WTC11 (cell line): ENCODE measurements at regions not wholly inside any gene's neighbourhood (a gene's known extent, or its start where the extent isn't known, plus 50 kb on each side); places are given as distances from the start of the nearest gene placed in this dataset.

ENCODE experiments used
- ATAC-seq: fragments of 200-7000 bp; cut with Tn5 transposase; 2 replicates; pipeline ENCODE4 v1.10.0; 2021; ENCODE audit warnings: mild to moderate bottlenecking, moderate library complexity
- CTCF ChIA-PET: fragments of 300-600 bp; sonication (Branson Sonifier 250); formaldehyde crosslinking; loops from one replicate; lab custom pipeline; 2021; ENCODE audit warnings: antibody characterized with exemption; lab: Charles Lee
- POLR2A ChIA-PET: fragments of 350-600 bp; sonication (Branson Sonifier 250); formaldehyde crosslinking; loops from one replicate; lab custom pipeline; 2021; ENCODE audit warnings: antibody characterized with exemption; lab: Charles Lee
- DNase-seq: peaks from one replicate; pipeline ENCODE4 v3.0.0; 2021; ENCODE audit warnings: low spot score
- H3K27ac Mint-ChIP-seq: 2 replicates; pipeline ENCODE4 v1.8.0; 2021; ENCODE audit warnings: mixed read lengths
- H3K27me3 Mint-ChIP-seq: 2 replicates; pipeline ENCODE4 v1.8.0; 2021; ENCODE audit warnings: low read depth, mild to moderate bottlenecking, moderate library complexity, mixed read lengths
- H3K36me3 Mint-ChIP-seq: 2 replicates; pipeline ENCODE4 v1.8.0; 2021; ENCODE audit warnings: mixed read lengths
- H3K4me1 Mint-ChIP-seq: 2 replicates; pipeline ENCODE4 v1.8.0; 2022; ENCODE audit warnings: mixed read lengths
- H3K4me3 Mint-ChIP-seq: 2 replicates; pipeline ENCODE4 v1.8.0; 2021; ENCODE audit warnings: mild to moderate bottlenecking, moderate library complexity, mixed read lengths
- H3K9me3 Mint-ChIP-seq: 2 replicates; pipeline ENCODE4 v1.8.0; 2021; ENCODE audit warnings: mixed read lengths
- ATF1 ChIP-seq: sonication (generic); formaldehyde crosslinking; IDR thresholded peaks from 2 replicates; pipeline ENCODE4 v1.8.1; 2023; ENCODE audit warnings: mild to moderate bottlenecking, moderate library complexity, missing genetic modification reagents
- CREB1 ChIP-seq: sonication (generic); formaldehyde crosslinking; IDR thresholded peaks from 2 replicates; pipeline ENCODE4 v1.8.0; 2023; ENCODE audit warnings: mild to moderate bottlenecking, missing genetic modification reagents
- EMX1 ChIP-seq: fragments of 250-450 bp; sonication (Bioruptor Pico); IDR thresholded peaks from 2 replicates; pipeline ENCODE4 v1.8.0; 2021; ENCODE audit warnings: mild to moderate bottlenecking
- FOXP1 ChIP-seq: sonication (generic); formaldehyde crosslinking; IDR thresholded peaks from 2 replicates; pipeline ENCODE4 v1.8.0; 2022; ENCODE audit warnings: missing genetic modification reagents, mild to moderate bottlenecking, moderate library complexity, borderline replicate concordance
- GABPB1 ChIP-seq: sonication (generic); formaldehyde crosslinking; IDR thresholded peaks from 2 replicates; pipeline ENCODE4 v1.8.1; 2023; ENCODE audit warnings: mild to moderate bottlenecking, missing genetic modification reagents
- GRHL2 ChIP-seq: fragments of 250-450 bp; sonication (Bioruptor Pico); IDR thresholded peaks from 2 replicates; pipeline ENCODE4 v1.8.0; 2022; ENCODE audit warnings: mild to moderate bottlenecking, moderate library complexity; ENCODE audit not compliant: insufficient replicate concordance, severe bottlenecking
- JUN ChIP-seq: sonication (generic); formaldehyde crosslinking; IDR thresholded peaks from 2 replicates; pipeline ENCODE4 v1.8.0; 2023; ENCODE audit warnings: mild to moderate bottlenecking, missing genetic modification reagents
- KAT7 ChIP-seq: sonication (generic); formaldehyde crosslinking; IDR thresholded peaks from 2 replicates; pipeline ENCODE4 v1.8.1; 2023; ENCODE audit warnings: missing genetic modification reagents, mild to moderate bottlenecking, borderline replicate concordance
- MXD4 ChIP-seq: fragments of 250-450 bp; sonication (Bioruptor Pico); IDR thresholded peaks from 2 replicates; pipeline ENCODE4 v1.8.0; 2021; ENCODE audit warnings: mild to moderate bottlenecking, moderate library complexity, borderline replicate concordance
- MYBL2 ChIP-seq: sonication (generic); formaldehyde crosslinking; IDR thresholded peaks from 2 replicates; pipeline ENCODE4 v1.8.1; 2023; ENCODE audit warnings: mild to moderate bottlenecking, moderate library complexity, missing genetic modification reagents
- NFATC4 ChIP-seq: fragments of 250-450 bp; sonication (Bioruptor Pico); IDR thresholded peaks from 2 replicates; pipeline ENCODE4 v1.9.0; 2021; ENCODE audit warnings: mild to moderate bottlenecking
- NFE2L1 ChIP-seq: sonication (generic); formaldehyde crosslinking; IDR thresholded peaks from 2 replicates; pipeline ENCODE4 v1.8.1; 2023; ENCODE audit warnings: missing genetic modification reagents
- NFYB ChIP-seq: sonication (generic); formaldehyde crosslinking; conservative IDR thresholded peaks from 2 replicates; pipeline ENCODE4 v1.8.0; 2022; ENCODE audit warnings: low read depth, missing genetic modification reagents
- RELA ChIP-seq: sonication (generic); formaldehyde crosslinking; IDR thresholded peaks from 2 replicates; pipeline ENCODE4 v1.8.1; 2022; ENCODE audit warnings: missing genetic modification reagents, mild to moderate bottlenecking, borderline replicate concordance
- SMAD4 ChIP-seq: sonication (generic); formaldehyde crosslinking; IDR thresholded peaks from 2 replicates; pipeline ENCODE4 v1.8.0; 2022; ENCODE audit warnings: mild to moderate bottlenecking, missing genetic modification reagents
- SP1 ChIP-seq: sonication (generic); formaldehyde crosslinking; conservative IDR thresholded peaks from 2 replicates; pipeline ENCODE4 v1.8.1; 2022; ENCODE audit warnings: missing genetic modification reagents
- ZNF219 ChIP-seq: sonication (generic); formaldehyde crosslinking; IDR thresholded peaks from 2 replicates; pipeline ENCODE4 v1.8.0; 2023; ENCODE audit warnings: missing genetic modification reagents, mild to moderate bottlenecking, borderline replicate concordance
- ZNF671 ChIP-seq: fragments of 250-450 bp; sonication (Bioruptor Pico); IDR thresholded peaks from 2 replicates; pipeline ENCODE4 v1.8.0; 2021; ENCODE audit warnings: mild to moderate bottlenecking
- TF ChIP-seq, protein P1 (sequence below): fragments of 200-600 bp; IDR thresholded peaks from 2 replicates; pipeline ENCODE4 v1.8.0; 2022; ENCODE audit warnings: antibody characterized with exemption
- TF ChIP-seq, protein P2 (sequence below): fragments of 250-450 bp; sonication (Bioruptor Pico); conservative IDR thresholded peaks from 2 replicates; pipeline ENCODE4 v1.9.0; 2021; ENCODE audit warnings: mild to moderate bottlenecking
- TF ChIP-seq, protein P3 (sequence below): sonication (generic); formaldehyde crosslinking; IDR thresholded peaks from 2 replicates; pipeline ENCODE4 v1.8.1; 2023; ENCODE audit warnings: mild to moderate bottlenecking, missing genetic modification reagents
- TF ChIP-seq, protein P4 (sequence below): sonication (generic); formaldehyde crosslinking; IDR thresholded peaks from 2 replicates; pipeline ENCODE4 v1.8.0; 2022; ENCODE audit warnings: mild to moderate bottlenecking, missing genetic modification reagents
- TF ChIP-seq, protein P5 (sequence below): sonication (generic); formaldehyde crosslinking; IDR thresholded peaks from 2 replicates; pipeline ENCODE4 v1.8.1; 2023; ENCODE audit warnings: mild to moderate bottlenecking, missing genetic modification reagents, moderate library complexity
- TF ChIP-seq, protein P6 (sequence below): fragments of 250-450 bp; sonication (Bioruptor Pico); IDR thresholded peaks from 2 replicates; pipeline ENCODE4 v1.9.0; 2021; ENCODE audit warnings: mild to moderate bottlenecking

DNA sequence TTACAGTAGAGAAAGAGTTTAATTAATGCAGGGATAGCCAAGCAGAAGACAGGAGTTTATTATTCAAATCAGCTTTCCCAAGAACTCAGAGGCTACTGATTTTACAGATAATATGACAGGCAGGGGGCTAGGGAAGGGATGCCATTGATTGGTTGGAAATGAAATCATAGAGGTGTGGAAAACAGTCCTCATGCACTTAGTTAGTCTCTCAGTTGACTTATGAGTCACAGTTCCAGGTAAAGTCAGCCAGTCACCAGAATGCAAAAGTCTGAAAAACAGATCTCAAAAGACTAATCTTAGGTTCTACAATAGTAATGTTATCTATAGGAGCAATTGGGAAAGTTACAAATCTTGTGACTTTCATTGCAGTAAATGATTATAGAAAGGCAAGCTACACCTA, 676.4 kb upstream of the CHAC2 start (continued):
- TF ChIP-seq, protein P1, sequence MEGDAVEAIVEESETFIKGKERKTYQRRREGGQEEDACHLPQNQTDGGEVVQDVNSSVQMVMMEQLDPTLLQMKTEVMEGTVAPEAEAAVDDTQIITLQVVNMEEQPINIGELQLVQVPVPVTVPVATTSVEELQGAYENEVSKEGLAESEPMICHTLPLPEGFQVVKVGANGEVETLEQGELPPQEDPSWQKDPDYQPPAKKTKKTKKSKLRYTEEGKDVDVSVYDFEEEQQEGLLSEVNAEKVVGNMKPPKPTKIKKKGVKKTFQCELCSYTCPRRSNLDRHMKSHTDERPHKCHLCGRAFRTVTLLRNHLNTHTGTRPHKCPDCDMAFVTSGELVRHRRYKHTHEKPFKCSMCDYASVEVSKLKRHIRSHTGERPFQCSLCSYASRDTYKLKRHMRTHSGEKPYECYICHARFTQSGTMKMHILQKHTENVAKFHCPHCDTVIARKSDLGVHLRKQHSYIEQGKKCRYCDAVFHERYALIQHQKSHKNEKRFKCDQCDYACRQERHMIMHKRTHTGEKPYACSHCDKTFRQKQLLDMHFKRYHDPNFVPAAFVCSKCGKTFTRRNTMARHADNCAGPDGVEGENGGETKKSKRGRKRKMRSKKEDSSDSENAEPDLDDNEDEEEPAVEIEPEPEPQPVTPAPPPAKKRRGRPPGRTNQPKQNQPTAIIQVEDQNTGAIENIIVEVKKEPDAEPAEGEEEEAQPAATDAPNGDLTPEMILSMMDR, result no peak
- no peak for TF ChIP-seq CREB1
- TF ChIP-seq ZNF671 (CRISPR knock-in tag), result no peak

DNA sequence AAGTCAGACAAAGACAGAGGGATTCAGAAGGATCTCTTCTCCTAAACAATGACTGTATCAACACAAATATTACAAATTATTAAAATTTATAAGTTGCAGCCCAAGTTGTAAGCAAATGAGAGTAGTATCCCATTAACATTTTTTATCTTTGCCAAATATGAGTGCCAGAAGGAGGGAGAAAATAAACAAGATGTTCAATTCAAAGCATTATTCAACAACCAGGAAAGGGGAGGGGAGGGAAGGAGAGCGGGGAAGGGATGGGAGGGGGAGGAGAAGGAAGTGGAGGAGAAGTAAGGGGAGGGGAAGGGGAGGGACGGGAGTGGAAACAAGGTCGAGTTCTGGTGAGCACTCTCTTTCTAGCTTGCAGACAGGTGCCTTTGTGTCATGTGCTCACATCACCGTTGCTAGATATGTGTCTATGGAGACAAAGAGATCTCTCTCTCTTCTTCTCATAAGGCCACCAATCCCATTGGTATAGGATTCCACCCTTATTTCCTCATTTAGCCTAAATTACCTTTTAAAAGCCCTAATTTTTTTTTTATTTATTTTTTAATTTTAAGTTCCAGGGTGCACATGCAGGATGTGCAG, 679.6 kb upstream of the CHAC2 start:
- no peak for TF ChIP-seq FOXP1
- no peak for TF ChIP-seq NFATC4 (CRISPR knock-in tag)
- TF ChIP-seq, protein P2, sequence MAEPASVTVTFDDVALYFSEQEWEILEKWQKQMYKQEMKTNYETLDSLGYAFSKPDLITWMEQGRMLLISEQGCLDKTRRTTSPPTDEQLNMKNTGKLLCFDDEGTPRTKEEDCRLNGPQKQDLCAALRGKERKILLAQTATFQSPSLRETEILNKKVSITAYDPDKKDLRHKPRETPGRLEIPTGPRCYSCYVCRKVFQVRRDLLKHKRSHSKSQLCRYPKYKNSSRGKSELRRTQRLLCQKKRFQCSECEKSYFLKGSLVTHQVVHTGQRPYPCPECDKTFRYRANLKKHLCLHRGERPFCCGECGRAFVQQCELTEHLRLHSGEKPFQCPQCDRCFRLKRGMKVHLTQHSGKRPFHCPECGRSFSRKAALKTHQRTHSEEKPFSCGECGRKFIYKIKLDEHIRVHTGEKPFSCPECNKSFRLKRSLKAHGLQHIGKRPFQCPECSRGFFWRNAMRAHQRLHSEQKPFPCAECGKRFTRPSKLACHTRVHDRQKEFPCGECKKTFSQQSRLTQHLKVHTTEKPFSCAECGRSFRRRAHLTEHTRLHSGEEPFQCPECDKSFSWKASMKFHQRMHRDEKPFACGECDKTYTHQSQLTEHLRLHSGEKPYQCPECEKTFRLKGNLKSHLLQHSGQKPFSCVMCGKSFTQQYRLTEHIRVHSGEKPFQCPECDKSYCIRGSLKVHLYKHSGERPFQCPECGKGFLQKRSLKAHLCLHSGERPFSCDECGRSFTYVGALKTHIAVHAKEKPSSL, result no peak
- no peak for TF ChIP-seq EMX1 (CRISPR knock-in tag)
- TF ChIP-seq MXD4, result no peak
- TF ChIP-seq SMAD4, result no peak
- no peak for TF ChIP-seq ZNF219
- TF ChIP-seq, protein P3, sequence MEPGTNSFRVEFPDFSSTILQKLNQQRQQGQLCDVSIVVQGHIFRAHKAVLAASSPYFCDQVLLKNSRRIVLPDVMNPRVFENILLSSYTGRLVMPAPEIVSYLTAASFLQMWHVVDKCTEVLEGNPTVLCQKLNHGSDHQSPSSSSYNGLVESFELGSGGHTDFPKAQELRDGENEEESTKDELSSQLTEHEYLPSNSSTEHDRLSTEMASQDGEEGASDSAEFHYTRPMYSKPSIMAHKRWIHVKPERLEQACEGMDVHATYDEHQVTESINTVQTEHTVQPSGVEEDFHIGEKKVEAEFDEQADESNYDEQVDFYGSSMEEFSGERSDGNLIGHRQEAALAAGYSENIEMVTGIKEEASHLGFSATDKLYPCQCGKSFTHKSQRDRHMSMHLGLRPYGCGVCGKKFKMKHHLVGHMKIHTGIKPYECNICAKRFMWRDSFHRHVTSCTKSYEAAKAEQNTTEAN (CRISPR knock-in tag), result no peak
- TF ChIP-seq ATF1 (CRISPR knock-in tag), result no peak
- TF ChIP-seq GABPB1 (CRISPR knock-in tag), result no peak
- TF ChIP-seq GRHL2 (CRISPR knock-in tag), result no peak
- no peak for TF ChIP-seq KAT7 (CRISPR knock-in tag)
- H3K27ac Mint-ChIP-seq, result no peak overlapping the region
- ATAC-seq, result no peak
- no peak for DNase-seq
- ChIA-PET CTCF (no interaction called here), POLR2A (interaction anchor here (0.6 kb wide), 1 partner anchor 360 kb away, joined by 3 read pairs; no protein-coding TSS in a partner anchor)
- no peak overlapping the region for H3K4me3 Mint-ChIP-seq
- peaks cover 13% of the 10 kb centered on the region for H3K4me1 Mint-ChIP-seq
- peaks cover 24% of the 10 kb centered on the region for H3K9me3 Mint-ChIP-seq
- H3K27me3 Mint-ChIP-seq, result no peaks in the 10 kb centered on the region
- peaks cover 7% of the 10 kb centered on the region; the same call in 1 of the 2 replicates for H3K36me3 Mint-ChIP-seq

DNA sequence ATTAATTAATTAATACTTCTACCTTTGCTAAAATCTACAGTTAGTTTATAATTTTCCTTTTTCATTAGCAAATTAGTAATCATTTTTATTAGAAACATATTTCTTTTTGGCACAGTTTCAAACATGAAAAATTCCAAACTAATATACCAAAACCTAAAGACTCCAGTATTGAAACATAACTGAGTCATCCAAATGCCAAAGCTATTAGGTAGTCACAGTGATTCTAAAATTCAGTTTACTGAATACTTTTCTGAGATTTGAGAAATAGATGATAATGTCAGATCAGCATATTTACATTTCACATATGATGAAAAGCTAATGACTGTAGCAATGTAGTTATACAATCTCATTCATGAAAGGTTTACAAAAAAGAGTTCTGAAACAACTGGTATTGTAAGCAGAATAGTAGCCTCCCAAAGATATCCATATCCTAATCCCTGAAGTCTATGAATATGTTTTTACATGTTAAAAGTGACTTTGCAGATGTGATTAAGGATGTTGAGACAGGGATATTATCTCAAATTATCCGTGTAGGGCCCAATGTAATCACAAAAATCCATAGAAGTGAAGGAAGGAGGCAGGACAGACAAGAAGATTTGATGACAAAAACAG, 680.2 kb upstream of the CHAC2 start:
- Mint-ChIP-seq H3K4me3 (no peak overlapping the region), H3K27me3 (no peaks in the 10 kb centered on the region), H3K4me1 (peaks cover 10% of the 10 kb centered on the region), H3K27ac (no peak overlapping the region), H3K36me3 (peaks cover 7% of the 10 kb centered on the region; the same call in 1 of the 2 replicates), H3K9me3 (peaks cover 24% of the 10 kb centered on the region)
- ChIA-PET CTCF (no interaction called here), POLR2A (interaction anchor here (0.6 kb wide), 1 partner anchor 361 kb away, joined by 3 read pairs; no protein-coding TSS in a partner anchor)
- no peak for ATAC-seq
- no peak for DNase-seq
- TF ChIP-seq, protein P4, sequence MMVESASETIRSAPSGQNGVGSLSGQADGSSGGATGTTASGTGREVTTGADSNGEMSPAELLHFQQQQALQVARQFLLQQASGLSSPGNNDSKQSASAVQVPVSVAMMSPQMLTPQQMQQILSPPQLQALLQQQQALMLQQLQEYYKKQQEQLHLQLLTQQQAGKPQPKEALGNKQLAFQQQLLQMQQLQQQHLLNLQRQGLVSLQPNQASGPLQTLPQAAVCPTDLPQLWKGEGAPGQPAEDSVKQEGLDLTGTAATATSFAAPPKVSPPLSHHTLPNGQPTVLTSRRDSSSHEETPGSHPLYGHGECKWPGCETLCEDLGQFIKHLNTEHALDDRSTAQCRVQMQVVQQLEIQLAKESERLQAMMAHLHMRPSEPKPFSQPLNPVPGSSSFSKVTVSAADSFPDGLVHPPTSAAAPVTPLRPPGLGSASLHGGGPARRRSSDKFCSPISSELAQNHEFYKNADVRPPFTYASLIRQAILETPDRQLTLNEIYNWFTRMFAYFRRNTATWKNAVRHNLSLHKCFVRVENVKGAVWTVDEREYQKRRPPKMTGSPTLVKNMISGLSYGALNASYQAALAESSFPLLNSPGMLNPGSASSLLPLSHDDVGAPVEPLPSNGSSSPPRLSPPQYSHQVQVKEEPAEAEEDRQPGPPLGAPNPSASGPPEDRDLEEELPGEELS, result no peak
- no peak for TF ChIP-seq JUN (CRISPR knock-in tag)
- TF ChIP-seq, protein P5, sequence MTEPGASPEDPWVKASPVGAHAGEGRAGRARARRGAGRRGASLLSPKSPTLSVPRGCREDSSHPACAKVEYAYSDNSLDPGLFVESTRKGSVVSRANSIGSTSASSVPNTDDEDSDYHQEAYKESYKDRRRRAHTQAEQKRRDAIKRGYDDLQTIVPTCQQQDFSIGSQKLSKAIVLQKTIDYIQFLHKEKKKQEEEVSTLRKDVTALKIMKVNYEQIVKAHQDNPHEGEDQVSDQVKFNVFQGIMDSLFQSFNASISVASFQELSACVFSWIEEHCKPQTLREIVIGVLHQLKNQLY, result no peak
- no peak for TF ChIP-seq FOXP1
- TF ChIP-seq NFYB, result no peak
- TF ChIP-seq MYBL2, result no peak
- no peak for TF ChIP-seq SP1 (CRISPR knock-in tag)
- no peak for TF ChIP-seq RELA (CRISPR knock-in tag)
- TF ChIP-seq, protein P6, sequence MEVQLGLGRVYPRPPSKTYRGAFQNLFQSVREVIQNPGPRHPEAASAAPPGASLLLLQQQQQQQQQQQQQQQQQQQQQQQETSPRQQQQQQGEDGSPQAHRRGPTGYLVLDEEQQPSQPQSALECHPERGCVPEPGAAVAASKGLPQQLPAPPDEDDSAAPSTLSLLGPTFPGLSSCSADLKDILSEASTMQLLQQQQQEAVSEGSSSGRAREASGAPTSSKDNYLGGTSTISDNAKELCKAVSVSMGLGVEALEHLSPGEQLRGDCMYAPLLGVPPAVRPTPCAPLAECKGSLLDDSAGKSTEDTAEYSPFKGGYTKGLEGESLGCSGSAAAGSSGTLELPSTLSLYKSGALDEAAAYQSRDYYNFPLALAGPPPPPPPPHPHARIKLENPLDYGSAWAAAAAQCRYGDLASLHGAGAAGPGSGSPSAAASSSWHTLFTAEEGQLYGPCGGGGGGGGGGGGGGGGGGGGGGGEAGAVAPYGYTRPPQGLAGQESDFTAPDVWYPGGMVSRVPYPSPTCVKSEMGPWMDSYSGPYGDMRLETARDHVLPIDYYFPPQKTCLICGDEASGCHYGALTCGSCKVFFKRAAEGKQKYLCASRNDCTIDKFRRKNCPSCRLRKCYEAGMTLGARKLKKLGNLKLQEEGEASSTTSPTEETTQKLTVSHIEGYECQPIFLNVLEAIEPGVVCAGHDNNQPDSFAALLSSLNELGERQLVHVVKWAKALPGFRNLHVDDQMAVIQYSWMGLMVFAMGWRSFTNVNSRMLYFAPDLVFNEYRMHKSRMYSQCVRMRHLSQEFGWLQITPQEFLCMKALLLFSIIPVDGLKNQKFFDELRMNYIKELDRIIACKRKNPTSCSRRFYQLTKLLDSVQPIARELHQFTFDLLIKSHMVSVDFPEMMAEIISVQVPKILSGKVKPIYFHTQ (CRISPR knock-in tag), result no peak
- TF ChIP-seq ATF1 (CRISPR knock-in tag), result no peak
- no peak for TF ChIP-seq KAT7 (CRISPR knock-in tag)
- no peak for TF ChIP-seq NFE2L1
